ENCODE measurements at regions not wholly inside any gene's neighbourhood (a gene's known extent, or its start where the extent isn't known, plus 50 kb on each side); places are given as distances from the start of the nearest gene placed in this dataset.

- DNase-seq: no peak
These were observed 63.9 kb upstream of the SORCS3 start for GRCh38 chr10:104577163-104577562.

GRCh38 chr10:104577861-104578521 lies 63.1 kb upstream of the SORCS3 start:
- no peak for DNase-seq

GRCh38 chr10:104578671-104579070 lies 62.4 kb upstream of the SORCS3 start:
- DNase-seq: no peak

GRCh38 chr10:104579136-104579535 lies 62.0 kb upstream of the SORCS3 start:
- DNase-seq: no peak

GRCh38 chr10:104580321-104580720 lies 60.8 kb upstream of the SORCS3 start:
- peak; percentile 76 for DNase-seq

- peak; percentile 71 for DNase-seq
These were observed 60.1 kb upstream of the SORCS3 start for GRCh38 chr10:104580774-104581675.

- DNase-seq: peak; percentile 89
These were observed 59.0 kb upstream of the SORCS3 start for GRCh38 chr10:104581884-104582601.

GRCh38 chr10:104582602-104582951 lies 58.5 kb upstream of the SORCS3 start:
- peak; percentile 89 for DNase-seq

GRCh38 chr10:104582966-104583365 lies 58.1 kb upstream of the SORCS3 start:
- DNase-seq: no peak

- no peak for DNase-seq
These were observed 56.5 kb upstream of the SORCS3 start for GRCh38 chr10:104584541-104584940.

- no peak for DNase-seq
These were observed 53.3 kb upstream of the SORCS3 start for GRCh38 chr10:104587751-104588150.

- DNase-seq: no peak
These were observed 51.7 kb upstream of the SORCS3 start for GRCh38 chr10:104589431-104589830.

- DNase-seq: peak; percentile 88
These were observed 51.2 kb upstream of the SORCS3 start for GRCh38 chr10:104589871-104590270.

Measured in NCI-H226 (cell line).